ENCODE measurements at regions not wholly inside any gene's neighbourhood (a gene's known extent, or its start where the extent isn't known, plus 50 kb on each side); places are given as distances from the start of the nearest gene placed in this dataset.
"Not testable (repeated sequence)": the region's sequence is repeated elsewhere in the genome, so short reads cannot be mapped to it uniquely, and the experiment has no call there.

- not testable (repeated sequence) for H3K4me1 ChIP-seq (ENCODE audit: control insufficient read depth in 5 of 5, insufficient read depth in 5 of 5, low read length in 5 of 5); H3K27me3 ChIP-seq (ENCODE audit: control insufficient read depth in 5 of 5, insufficient read depth in 4 of 5, low read length in 5 of 5); H3K9ac ChIP-seq (ENCODE audit: low read length in 5 of 5); H3K27ac ChIP-seq (ENCODE audit: low read depth, low read length); H3K4me3 ChIP-seq (ENCODE audit: low read depth in 1 of 5, low read length in 5 of 5); H3K36me3 ChIP-seq (ENCODE audit: control insufficient read depth in 5 of 5, insufficient read depth in 5 of 5, low read length in 5 of 5)
- H3K9me3 ChIP-seq (ENCODE audit: control insufficient read depth in 5 of 5, low read length in 5 of 5) = peaks cover 4 to 23% (median 16%) of the 10 kb centered on the region in 5 donors
These were observed 51.9 kb upstream of the MFGE8 start for GRCh38 chr15:88965097-88965496.

DNA sequence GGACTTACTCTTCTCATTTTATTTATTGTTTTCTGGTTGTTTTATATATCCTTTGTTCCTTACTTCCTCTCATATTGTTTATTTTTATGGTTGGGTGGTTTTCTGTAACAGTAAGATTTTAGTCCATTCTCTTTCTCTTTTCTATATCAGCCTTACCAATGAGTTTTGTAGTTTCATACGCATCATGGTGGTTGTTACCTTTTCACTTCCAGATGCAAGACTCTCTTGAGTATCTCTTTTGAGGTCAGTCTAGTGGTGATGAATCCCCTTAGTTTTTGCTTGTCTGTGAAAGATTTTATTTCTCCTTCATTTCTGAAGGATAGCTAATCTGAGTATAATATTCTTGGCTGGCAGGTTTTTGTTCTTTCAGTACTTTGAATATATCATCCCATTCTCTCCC, 57.1 kb upstream of the MFGE8 start:
- Histone ChIP-seq H3K9ac (ENCODE audit: low read length in 5 of 5) (no peak overlapping the region), H3K4me1 (ENCODE audit: control insufficient read depth in 5 of 5, insufficient read depth in 5 of 5, low read length in 5 of 5) (no peaks in the 10 kb centered on the region), H3K27ac (ENCODE audit: low read depth, low read length) (no peak overlapping the region), H3K4me3 (ENCODE audit: low read depth in 1 of 5, low read length in 5 of 5) (no peak overlapping the region), H3K9me3 (ENCODE audit: control insufficient read depth in 5 of 5, low read length in 5 of 5) (peaks cover 0 to 13% (median 4%) of the 10 kb centered on the region in 5 donors), H3K27me3 (ENCODE audit: control insufficient read depth in 5 of 5, insufficient read depth in 4 of 5, low read length in 5 of 5) (peaks cover 0 to 2% (median 0%) of the 10 kb centered on the region in 5 donors), H3K36me3 (ENCODE audit: control insufficient read depth in 5 of 5, insufficient read depth in 5 of 5, low read length in 5 of 5) (no peaks in the 10 kb centered on the region)

DNA sequence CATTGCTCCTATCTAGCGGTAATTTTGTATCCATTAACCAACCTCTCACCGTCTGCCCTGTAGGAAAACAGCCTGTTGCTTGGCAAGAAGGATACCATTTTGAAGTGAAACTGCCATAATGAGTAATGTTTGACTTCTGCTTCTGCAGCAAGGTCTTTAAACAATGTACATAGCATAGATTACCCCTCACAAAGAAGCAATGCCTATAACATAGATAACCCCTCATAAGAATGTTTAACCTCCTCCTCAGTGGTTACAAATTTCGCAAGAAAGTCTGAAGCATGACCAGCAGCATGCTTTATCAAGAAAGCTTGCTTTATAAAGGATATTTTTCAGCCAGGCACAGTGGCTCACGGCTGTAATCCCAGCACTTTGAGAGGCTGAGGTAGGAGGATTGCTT, 61.2 kb upstream of the MFGE8 start:
- no peak overlapping the region for H3K27ac ChIP-seq (ENCODE audit: low read depth, low read length)
- H3K9me3 ChIP-seq (ENCODE audit: control insufficient read depth in 5 of 5, low read length in 5 of 5) = peaks cover 0 to 11% (median 6%) of the 10 kb centered on the region in 5 donors
- H3K27me3 ChIP-seq (ENCODE audit: control insufficient read depth in 5 of 5, insufficient read depth in 4 of 5, low read length in 5 of 5) = peaks cover 0 to 2% (median 0%) of the 10 kb centered on the region in 5 donors
- H3K36me3 ChIP-seq (ENCODE audit: control insufficient read depth in 5 of 5, insufficient read depth in 5 of 5, low read length in 5 of 5) = no peaks in the 10 kb centered on the region
- no peak overlapping the region for H3K9ac ChIP-seq (ENCODE audit: low read length in 5 of 5)
- no peak overlapping the region for H3K4me3 ChIP-seq (ENCODE audit: low read depth in 1 of 5, low read length in 5 of 5)
- H3K4me1 ChIP-seq (ENCODE audit: control insufficient read depth in 5 of 5, insufficient read depth in 5 of 5, low read length in 5 of 5) = no peaks in the 10 kb centered on the region

DNA sequence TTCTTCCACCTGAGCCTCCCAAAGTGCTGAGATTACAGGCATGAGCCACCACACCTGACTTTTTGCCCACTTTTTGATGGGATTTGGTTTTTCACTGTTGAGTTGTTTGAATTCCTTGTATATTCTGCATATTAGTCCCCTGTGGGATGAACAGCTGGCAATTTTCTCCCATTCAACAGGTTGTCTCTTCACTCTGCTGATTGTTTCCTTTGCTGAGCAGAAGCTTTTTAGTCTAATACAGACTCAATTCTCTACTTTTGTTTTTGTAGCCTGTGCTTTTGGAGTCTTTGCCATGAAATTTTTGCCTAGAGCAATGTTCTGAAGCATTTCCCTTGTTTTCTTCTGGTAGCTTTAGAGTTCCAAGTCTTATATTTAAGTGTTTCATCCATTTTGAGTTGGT, 62.7 kb upstream of the MFGE8 start:
- Histone ChIP-seq H3K4me3 (ENCODE audit: low read depth in 1 of 5, low read length in 5 of 5) (no peak overlapping the region), H3K36me3 (ENCODE audit: control insufficient read depth in 5 of 5, insufficient read depth in 5 of 5, low read length in 5 of 5) (no peaks in the 10 kb centered on the region), H3K27ac (ENCODE audit: low read depth, low read length) (no peak overlapping the region), H3K27me3 (ENCODE audit: control insufficient read depth in 5 of 5, insufficient read depth in 4 of 5, low read length in 5 of 5) (peaks cover 0 to 2% (median 0%) of the 10 kb centered on the region in 5 donors), H3K9me3 (ENCODE audit: control insufficient read depth in 5 of 5, low read length in 5 of 5) (peaks cover 0 to 6% (median 3%) of the 10 kb centered on the region in 5 donors), H3K9ac (ENCODE audit: low read length in 5 of 5) (no peak overlapping the region), H3K4me1 (ENCODE audit: control insufficient read depth in 5 of 5, insufficient read depth in 5 of 5, low read length in 5 of 5) (no peaks in the 10 kb centered on the region)

- no peak overlapping the region for H3K4me3 ChIP-seq (ENCODE audit: low read depth in 1 of 5, low read length in 5 of 5)
- no peak overlapping the region for H3K9ac ChIP-seq (ENCODE audit: low read length in 5 of 5)
- H3K36me3 ChIP-seq (ENCODE audit: control insufficient read depth in 5 of 5, insufficient read depth in 5 of 5, low read length in 5 of 5) = no peaks in the 10 kb centered on the region
- H3K27me3 ChIP-seq (ENCODE audit: control insufficient read depth in 5 of 5, insufficient read depth in 4 of 5, low read length in 5 of 5) = peaks cover 0 to 2% (median 0%) of the 10 kb centered on the region in 5 donors
- H3K9me3 ChIP-seq (ENCODE audit: control insufficient read depth in 5 of 5, low read length in 5 of 5) = peaks cover 0 to 6% (median 3%) of the 10 kb centered on the region in 5 donors
- H3K4me1 ChIP-seq (ENCODE audit: control insufficient read depth in 5 of 5, insufficient read depth in 5 of 5, low read length in 5 of 5) = no peaks in the 10 kb centered on the region
- H3K27ac ChIP-seq (ENCODE audit: low read depth, low read length) = no peak overlapping the region
These were observed 63.5 kb upstream of the MFGE8 start for GRCh38 chr15:88976656-88977055.

DNA sequence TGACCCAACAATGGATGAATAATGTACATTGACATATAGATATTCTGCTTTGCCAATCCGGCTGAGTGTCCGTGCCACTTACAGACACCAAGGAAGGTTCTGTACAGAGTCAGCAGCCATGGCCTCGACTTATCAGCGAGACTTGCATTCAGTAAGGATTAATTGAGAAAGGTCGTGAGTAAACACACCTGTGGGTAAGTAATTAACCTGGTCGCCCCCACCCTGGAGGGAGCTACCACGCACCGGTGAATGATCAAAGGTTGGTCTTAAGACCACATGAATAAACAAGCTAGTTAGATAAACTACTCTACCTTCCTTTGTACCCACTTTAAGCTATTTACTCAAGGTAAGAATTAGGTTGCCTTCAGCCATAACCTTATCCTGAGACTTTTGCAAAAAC, 66.5 kb upstream of the MFGE8 start:
- peaks cover 0 to 3% (median 0%) of the 10 kb centered on the region in 5 donors for H3K27me3 ChIP-seq (ENCODE audit: control insufficient read depth in 5 of 5, insufficient read depth in 4 of 5, low read length in 5 of 5)
- no peaks in the 10 kb centered on the region for H3K36me3 ChIP-seq (ENCODE audit: control insufficient read depth in 5 of 5, insufficient read depth in 5 of 5, low read length in 5 of 5)
- no peak overlapping the region for H3K9ac ChIP-seq (ENCODE audit: low read length in 5 of 5)
- peaks cover 6 to 11% (median 11%) of the 10 kb centered on the region in 5 donors for H3K4me1 ChIP-seq (ENCODE audit: control insufficient read depth in 5 of 5, insufficient read depth in 5 of 5, low read length in 5 of 5)
- H3K9me3 ChIP-seq (ENCODE audit: control insufficient read depth in 5 of 5, low read length in 5 of 5) = peaks cover 0 to 6% (median 3%) of the 10 kb centered on the region in 5 donors
- H3K4me3 ChIP-seq (ENCODE audit: low read depth in 1 of 5, low read length in 5 of 5) = no peak overlapping the region
- no peak overlapping the region for H3K27ac ChIP-seq (ENCODE audit: low read depth, low read length)

DNA sequence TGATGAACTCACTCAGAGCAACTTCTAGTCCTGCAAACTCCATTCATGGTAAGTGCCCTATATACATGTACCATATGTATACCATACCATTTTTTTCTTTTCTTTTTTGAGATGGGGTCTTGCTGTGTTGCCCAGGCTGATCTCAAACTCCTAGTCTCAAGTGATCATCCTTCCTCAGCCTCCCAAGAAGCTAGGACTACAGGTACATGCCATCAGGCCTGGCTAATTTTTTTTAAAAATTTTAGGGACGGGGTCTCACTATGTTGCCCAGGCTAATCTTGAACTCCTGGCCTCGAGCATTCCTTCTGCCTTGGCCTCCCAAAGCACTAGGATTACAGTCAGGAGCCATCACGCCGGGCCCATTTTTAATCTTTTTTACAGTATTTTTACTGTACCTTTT, 67.3 kb upstream of the MFGE8 start:
- H3K9me3 ChIP-seq (ENCODE audit: control insufficient read depth in 5 of 5, low read length in 5 of 5) = peaks cover 0 to 6% (median 3%) of the 10 kb centered on the region in 5 donors
- H3K27ac ChIP-seq (ENCODE audit: low read depth, low read length) = no peak overlapping the region
- peaks cover 6 to 11% (median 11%) of the 10 kb centered on the region in 5 donors for H3K4me1 ChIP-seq (ENCODE audit: control insufficient read depth in 5 of 5, insufficient read depth in 5 of 5, low read length in 5 of 5)
- peaks cover 0 to 3% (median 0%) of the 10 kb centered on the region in 5 donors for H3K27me3 ChIP-seq (ENCODE audit: control insufficient read depth in 5 of 5, insufficient read depth in 4 of 5, low read length in 5 of 5)
- no peak overlapping the region for H3K4me3 ChIP-seq (ENCODE audit: low read depth in 1 of 5, low read length in 5 of 5)
- H3K36me3 ChIP-seq (ENCODE audit: control insufficient read depth in 5 of 5, insufficient read depth in 5 of 5, low read length in 5 of 5) = no peaks in the 10 kb centered on the region
- H3K9ac ChIP-seq (ENCODE audit: low read length in 5 of 5) = no peak overlapping the region

DNA sequence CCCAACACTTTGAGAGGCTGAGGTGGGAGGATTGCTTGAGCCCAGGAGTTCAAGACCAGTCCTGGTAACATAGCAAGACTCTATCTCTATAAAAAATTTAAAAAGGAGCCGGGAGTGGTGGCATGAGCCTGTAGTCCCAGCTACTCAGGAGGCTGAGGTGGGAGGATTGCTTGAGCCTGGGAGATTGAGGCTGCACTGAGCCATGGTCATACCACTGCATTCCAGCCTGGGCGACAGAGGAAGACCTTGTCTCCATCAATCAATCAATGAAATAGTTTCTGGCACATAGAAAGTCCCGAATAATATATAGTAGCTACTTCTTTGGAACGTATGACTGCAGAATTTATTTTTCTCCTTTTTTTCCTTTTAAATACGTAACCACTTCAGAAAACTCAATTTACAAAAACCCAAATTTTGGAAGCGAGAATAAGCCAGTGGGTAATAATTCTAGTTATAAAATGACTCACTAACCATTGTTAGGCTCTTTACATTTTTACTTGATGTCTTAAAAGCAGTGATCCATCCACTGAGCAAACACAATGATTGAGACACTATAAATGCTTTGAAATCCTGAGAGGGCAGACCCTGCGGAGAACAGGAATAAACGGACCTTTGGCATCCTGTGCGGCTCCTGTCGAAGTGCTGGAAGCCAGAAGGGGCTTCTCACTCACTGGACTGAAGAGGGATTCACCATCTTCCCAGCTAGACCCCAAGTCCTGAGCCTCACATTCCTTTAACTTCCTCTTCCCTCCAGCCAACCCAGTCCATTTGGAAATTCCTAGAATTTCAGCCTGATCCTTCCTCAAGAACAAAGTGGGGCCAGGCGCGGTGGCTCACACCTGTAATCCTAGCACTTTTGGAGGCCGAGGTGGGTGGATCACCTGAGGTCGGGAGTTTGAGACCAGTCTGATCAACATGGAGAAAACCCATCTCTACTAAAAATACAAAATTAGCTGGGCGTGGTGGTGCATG, 68.4 kb upstream of the MFGE8 start:
- peaks cover 6 to 11% (median 11%) of the 10 kb centered on the region in 5 donors for H3K4me1 ChIP-seq (ENCODE audit: control insufficient read depth in 5 of 5, insufficient read depth in 5 of 5, low read length in 5 of 5)
- no peak overlapping the region for H3K27ac ChIP-seq (ENCODE audit: low read depth, low read length)
- no peaks in the 10 kb centered on the region for H3K36me3 ChIP-seq (ENCODE audit: control insufficient read depth in 5 of 5, insufficient read depth in 5 of 5, low read length in 5 of 5)
- H3K4me3 ChIP-seq (ENCODE audit: low read depth in 1 of 5, low read length in 5 of 5) = no peak overlapping the region
- peaks cover 0 to 3% (median 0%) of the 10 kb centered on the region in 5 donors for H3K27me3 ChIP-seq (ENCODE audit: control insufficient read depth in 5 of 5, insufficient read depth in 4 of 5, low read length in 5 of 5)
- no peak overlapping the region for H3K9ac ChIP-seq (ENCODE audit: low read length in 5 of 5)
- H3K9me3 ChIP-seq (ENCODE audit: control insufficient read depth in 5 of 5, low read length in 5 of 5) = peaks cover 0 to 6% (median 3%) of the 10 kb centered on the region in 5 donors

GRCh38 chr15:88982304-88982945, 69.2 kb upstream of the MFGE8 start:
- peak overlapping the region; percentile 17 for H3K27ac ChIP-seq (ENCODE audit: low read depth, low read length)

GRCh38 chr15:88982946-88983342, 69.8 kb upstream of the MFGE8 start:
- H3K9ac ChIP-seq (ENCODE audit: low read length in 5 of 5) = no peak overlapping the region
- peaks cover 6 to 11% (median 11%) of the 10 kb centered on the region in 5 donors for H3K4me1 ChIP-seq (ENCODE audit: control insufficient read depth in 5 of 5, insufficient read depth in 5 of 5, low read length in 5 of 5)
- H3K36me3 ChIP-seq (ENCODE audit: control insufficient read depth in 5 of 5, insufficient read depth in 5 of 5, low read length in 5 of 5) = no peaks in the 10 kb centered on the region
- peak overlapping the region; percentile 17 for H3K27ac ChIP-seq (ENCODE audit: low read depth, low read length)
- no peak overlapping the region for H3K4me3 ChIP-seq (ENCODE audit: low read depth in 1 of 5, low read length in 5 of 5)
- H3K27me3 ChIP-seq (ENCODE audit: control insufficient read depth in 5 of 5, insufficient read depth in 4 of 5, low read length in 5 of 5) = peaks cover 0 to 8% (median 0%) of the 10 kb centered on the region in 5 donors
- no peaks in the 10 kb centered on the region for H3K9me3 ChIP-seq (ENCODE audit: control insufficient read depth in 5 of 5, low read length in 5 of 5)

More at GRCh38 chr15:88982304-88982945, 69.2 kb upstream of the MFGE8 start:
- Histone ChIP-seq H3K9me3 (ENCODE audit: control insufficient read depth in 5 of 5, low read length in 5 of 5) (no peaks in the 10 kb centered on the region), H3K27me3 (ENCODE audit: control insufficient read depth in 5 of 5, insufficient read depth in 4 of 5, low read length in 5 of 5) (peaks cover 0 to 6% (median 0%) of the 10 kb centered on the region in 5 donors), H3K4me1 (ENCODE audit: control insufficient read depth in 5 of 5, insufficient read depth in 5 of 5, low read length in 5 of 5) (peaks cover 6 to 11% (median 11%) of the 10 kb centered on the region in 5 donors), H3K4me3 (ENCODE audit: low read depth in 1 of 5, low read length in 5 of 5) (peak overlapping the region in 3 of 5 donors; percentile 22 to 31 (median 28)), H3K9ac (ENCODE audit: low read length in 5 of 5) (peak overlapping the region in 2 of 5 donors; percentile 16 to 39), H3K36me3 (ENCODE audit: control insufficient read depth in 5 of 5, insufficient read depth in 5 of 5, low read length in 5 of 5) (no peaks in the 10 kb centered on the region)
